ENCODE measurements at regions not wholly inside any gene's neighbourhood (a gene's known extent, or its start where the extent isn't known, plus 50 kb on each side); places are given as distances from the start of the nearest gene placed in this dataset.

DNA sequence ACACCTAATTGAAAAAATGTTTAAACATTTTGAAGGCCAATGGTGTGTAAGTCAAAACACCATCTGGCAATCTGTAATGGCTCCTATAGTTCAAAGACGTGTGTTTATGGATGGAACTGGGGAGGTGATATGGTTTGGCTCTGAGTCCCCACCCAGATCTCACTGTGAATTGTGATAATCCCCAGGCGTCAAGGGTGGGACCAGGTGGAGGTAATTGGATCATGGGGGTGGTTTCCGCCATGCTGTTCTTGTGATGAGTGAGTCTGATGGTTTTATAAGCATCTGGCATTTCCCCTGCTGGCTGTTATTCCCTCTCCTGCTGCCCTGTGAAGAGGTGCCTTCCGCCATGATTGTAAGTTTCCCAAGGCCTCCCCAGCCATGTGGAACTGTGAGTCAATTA, 52.2 kb downstream of the ADRA2C start:
- no peak for DNase-seq (ENCODE audit: low read depth in 3 of 3)

DNA sequence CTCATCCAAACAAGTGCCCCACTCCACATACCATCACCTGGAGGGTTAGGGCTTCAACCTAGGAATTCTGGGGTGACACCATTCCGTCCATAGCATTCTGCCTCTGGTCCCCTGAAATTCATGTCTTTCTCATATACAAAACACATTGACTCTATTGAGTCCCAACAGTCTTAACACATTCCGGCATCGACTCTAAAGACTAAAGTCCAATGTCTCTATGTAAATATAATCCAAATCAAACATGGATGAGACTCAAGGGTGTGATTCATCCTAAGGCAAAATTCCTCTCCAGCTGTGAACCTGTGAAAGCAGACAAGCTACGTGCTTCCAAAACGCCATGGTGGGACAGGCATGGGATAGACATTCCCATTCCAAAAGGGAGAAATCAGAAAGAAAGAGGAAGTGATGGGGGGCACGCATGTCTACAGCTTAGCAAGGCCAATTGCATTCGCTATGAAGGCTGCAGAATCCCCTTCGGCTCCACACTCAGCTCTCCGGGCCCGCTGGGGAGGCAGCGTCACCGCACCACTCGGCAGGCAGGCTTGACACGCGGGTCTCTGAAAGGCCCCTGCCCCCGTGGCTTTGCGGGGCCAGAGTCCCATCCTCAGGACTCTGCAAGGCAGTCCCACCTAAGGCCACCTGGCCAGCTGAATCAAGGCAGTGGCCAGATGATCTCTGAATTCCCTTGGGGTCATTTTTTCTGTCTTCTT, 53.2 kb downstream of the ADRA2C start:
- DNase-seq (ENCODE audit: low read depth in 3 of 3): no peak

DNA sequence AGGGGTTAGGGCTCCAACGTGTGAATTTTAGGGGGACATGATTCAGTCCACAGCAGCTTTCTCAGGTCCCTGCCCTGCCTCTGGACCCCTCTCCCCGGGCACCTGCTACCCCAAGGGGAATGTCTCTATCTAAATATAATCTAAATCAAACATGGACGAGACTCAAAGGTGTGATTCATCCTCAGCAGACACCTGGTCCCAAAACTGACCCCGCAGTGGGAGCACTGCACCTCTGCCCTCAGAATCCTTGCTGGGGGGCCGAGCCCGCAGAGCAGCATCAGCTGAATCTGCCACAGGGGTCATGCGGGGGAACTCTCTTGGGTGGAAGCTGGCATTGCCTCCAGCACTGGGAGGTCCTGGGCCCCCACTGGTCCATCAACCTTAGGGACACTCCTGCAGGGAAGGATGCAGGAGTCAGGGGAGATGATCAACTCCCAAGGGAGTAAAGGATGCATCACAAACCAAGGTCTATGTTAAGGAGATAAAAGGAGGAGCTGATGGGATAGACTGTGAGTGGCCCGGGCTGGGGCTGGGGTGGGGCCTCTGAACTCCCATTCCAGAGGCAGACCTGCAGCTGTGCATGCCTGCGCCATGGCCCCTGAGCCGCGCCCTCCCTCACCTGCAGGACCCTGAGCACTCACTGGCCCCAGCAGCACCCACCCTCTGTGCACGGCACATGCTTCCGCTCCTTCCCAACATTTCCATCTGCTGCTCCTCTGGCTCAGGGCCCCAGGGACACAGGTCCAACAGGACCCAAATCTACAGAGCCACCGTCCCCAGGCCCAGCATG, 54.0 kb downstream of the ADRA2C start:
- no peak for DNase-seq (ENCODE audit: low read depth in 3 of 3)

DNA sequence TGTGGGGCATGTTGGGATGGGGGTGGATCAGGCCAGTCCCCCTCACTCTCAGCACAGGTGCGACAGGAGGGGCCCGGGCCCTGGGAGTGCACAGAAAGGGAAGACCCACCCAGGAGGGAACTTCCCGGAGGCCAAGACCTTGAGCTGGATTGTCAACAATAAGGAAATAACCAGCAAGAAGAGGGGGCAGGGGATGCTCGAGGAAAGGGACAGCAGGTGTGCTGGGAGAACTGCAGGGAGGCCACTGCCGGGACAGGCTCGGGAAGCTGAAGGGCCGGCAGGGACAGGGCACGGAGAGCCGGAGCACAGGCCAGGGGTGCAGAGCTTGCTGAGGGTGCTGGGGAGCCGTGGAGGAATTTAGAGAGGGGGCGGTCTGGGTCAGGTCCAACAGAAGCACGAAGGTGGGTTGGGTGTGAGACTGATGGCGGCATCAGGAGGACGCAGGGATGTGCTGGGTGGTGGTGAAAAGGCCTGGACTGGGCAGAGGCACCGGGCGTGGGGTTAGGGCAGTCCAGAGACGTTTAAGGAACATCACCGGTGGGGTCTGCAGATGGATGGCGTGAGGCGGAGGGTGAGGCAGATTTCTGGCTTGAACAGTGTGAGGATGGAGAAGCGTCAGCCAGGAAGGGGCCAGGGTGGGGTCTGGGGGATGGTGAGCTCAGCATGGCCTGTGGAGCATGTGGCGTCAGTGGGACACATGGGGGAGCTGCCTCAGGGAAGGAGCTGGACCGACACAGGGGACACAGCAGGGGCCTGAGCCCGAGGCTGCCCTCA, 54.8 kb downstream of the ADRA2C start:
- no peak for DNase-seq (ENCODE audit: low read depth in 3 of 3)

DNA sequence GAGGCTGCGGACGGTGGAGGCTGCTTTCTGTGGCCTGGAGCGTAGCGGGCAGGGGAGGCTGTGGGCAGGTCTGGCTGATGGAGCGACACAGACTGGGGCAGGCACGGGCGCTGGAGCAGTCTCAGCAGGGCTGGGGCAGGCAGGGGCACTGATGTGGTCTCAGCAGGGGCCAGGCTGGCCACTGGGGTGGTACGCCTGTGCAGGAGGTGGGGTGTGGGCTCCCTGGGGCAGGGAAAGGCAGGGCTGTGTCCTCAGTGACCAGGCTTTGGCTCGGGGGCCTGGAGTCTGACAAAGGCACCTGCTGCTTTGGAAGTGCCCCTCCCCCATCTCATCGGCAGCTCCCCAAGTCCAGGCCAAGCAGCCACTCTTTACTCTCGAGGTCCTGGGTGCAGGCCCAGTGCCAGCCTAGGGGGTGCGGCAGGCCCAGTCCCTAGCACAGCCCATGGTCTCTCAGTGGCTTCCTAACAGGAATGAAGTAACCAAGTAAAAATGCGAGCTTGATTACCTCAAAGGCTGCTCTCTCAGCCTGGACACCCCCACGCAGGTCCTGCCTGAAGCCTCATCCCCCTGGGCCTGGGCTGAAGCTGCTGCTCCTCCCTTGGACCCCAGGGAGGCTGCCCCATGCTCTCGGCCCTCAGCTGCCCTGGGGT, 55.5 kb downstream of the ADRA2C start:
- no peak for DNase-seq (ENCODE audit: low read depth in 3 of 3)

DNA sequence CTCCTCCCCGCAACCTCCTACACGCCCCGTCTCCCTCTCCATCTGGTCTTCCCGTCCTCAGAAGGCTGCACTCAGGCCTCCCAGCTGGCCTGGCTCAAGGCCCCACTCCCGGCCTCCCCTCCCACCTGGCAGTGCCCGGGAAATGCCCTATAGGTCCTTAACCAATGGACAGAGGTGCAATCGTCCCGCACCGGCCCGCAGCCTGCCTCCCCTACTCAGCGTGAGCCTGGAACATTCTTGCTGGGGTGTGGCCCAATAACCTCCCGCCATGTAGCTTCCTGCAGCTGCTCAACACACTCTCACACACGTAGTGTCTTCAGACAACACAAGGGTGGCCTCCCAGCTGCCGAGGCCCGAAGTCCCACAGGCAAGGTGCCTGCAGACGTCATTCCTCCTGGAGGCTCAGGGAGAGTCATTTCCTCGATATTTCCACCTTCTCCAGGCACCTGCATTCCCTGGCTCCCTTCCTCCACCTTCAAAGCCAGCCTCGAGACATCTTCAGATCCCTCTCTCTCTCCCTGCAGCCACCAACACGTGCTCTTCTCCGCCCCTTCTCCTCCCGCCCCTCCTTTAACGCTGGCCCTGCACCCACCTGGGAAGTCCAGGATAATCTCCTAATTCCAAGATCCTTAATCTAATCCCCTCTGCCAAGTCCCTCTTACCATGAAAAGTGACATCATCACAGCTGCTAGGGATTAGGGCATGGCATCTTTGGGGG, 56.2 kb downstream of the ADRA2C start:
- no peak for DNase-seq (ENCODE audit: low read depth in 3 of 3)

DNA sequence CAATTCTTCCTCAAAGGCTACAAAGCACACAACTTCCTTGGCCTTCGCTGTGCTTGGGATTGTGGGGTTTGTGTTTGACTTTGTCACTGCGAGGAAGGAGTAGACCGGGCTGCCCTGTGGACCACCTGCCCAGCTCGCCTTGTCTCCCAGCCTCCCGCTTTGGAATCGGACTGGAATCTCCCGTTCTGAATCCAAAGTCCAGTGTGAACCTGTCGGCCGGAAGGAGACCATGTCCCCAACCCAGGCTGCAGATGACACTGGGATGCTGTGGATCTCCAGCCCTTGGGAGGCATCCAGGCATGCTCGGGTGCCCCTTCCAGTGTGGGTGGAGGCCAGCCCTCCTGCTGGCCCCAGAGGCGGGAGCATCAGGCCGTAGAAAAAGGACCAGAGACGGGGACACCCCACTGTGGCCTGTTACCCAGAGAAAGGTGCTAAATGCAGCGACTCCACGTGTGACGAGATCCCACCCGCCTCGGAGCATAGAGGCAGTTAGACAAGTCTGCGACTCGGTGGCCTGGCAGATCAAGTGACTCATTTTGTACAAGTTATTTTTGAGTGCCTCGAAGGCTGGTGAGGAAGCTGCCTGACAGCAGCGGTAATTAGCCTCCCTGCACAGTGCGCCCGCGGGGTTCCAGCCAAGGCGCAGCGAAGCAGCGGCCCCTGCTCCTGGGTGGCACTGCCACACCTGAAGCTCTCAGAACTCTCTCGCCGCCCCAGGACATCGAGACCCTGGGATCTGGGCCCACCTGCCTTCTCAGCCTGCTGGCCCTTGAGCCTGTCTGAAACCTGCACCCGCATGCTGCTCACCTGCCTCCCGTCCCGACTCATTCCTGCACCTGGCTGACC, 57.5 kb downstream of the ADRA2C start:
- DNase-seq (ENCODE audit: low read depth in 3 of 3): no peak

DNA sequence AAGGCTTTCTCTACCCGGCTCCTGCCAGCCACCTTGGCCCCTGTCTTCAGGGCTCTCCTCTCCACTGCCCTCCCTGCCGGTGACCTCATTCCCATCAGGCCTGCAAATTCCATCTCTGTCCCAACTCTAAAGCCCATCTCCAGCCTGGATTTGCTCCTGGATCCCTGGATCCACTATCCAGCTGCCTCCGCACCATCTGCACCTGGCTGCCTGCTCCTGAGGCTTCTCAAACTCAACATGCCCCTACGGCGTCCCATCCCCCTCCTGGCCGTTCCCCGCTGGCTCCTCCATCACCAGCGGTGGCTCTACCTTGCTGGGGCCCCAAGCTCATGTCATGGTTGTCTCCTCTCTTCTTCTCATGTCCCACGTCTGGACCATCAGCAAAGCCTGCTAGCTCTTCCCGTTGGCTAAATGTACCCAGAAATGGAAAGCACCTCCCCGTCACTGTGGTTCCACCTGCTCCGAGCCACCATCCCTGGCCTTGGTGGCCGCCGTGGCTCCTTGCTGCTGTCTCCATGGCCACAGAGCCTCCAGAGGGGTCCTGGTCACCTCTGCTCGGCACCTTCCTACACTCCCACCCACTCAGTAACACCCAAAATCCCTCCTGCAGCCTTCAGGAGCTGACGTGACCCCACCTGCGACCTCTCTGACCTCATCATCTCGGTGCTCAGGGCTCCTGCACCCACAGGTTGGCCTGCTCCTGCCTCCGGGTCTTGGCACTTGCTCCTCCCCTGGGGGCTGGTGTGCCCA, 58.5 kb downstream of the ADRA2C start:
- no peak for DNase-seq (ENCODE audit: low read depth in 3 of 3)

DNA sequence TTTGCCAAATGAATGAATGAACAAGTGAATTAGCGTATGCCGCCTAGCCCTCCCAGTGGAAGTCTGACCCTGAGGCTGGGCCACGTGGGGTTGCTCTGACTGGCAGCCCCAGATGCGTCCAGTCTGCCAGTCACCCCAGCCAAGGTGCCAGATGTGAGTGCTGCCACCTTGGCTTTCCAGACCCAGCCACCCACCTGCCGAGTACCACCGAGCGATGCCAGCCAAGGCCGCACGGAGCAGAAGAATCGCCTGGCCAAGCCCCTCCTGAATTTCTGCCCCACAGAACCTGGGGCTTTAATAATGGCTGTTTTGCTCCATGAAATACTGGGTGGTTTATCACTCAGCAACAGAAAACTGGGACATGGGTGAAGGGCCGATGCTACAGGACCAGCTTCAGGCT, 59.3 kb downstream of the ADRA2C start:
- DNase-seq (ENCODE audit: low read depth in 3 of 3): no peak

DNA sequence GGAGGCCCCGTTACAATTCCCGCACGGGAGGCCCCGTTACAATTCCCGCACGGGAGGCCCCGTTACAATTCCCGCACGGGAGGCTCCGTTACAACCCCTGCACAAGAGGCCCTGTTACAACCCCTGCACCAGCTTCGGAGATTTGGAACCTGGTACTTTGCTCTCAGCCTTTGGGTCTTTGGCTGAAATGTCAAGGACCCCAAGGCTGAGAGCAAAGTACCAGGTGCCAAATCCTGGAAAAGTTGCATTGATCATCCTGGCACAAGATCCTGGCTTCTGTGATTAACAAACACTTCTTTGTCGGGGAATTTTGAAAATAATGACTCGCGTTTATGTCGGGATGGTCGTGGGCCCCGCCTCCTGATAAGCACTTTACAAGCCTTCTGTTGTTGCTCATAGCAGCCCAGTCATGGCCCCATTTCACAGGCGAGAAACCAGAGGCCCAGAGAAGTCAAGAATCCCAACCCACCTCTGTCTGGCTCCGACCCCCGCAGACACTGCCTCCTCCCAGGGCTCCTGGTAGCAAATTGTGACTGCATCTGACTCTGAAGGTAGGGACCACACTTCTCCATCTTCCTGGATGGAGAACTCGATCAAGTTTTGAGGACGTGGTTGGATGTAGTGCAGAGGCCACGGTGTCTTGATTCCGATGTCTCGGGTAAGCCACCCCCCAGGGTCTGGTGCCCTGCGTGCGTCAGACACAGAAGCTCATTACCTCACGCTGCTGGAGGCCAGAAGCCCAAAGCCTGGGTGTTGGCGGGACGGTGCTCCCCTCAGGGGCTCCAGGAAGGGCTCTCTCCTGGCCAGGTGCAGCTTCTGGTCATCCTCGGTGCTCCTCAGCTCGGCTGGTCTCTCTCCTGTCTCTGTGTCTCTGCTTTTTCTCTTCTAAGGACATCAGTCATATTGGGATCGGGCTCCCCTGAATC, 60.3 kb downstream of the ADRA2C start:
- no peak for DNase-seq (ENCODE audit: low read depth in 3 of 3)

DNA sequence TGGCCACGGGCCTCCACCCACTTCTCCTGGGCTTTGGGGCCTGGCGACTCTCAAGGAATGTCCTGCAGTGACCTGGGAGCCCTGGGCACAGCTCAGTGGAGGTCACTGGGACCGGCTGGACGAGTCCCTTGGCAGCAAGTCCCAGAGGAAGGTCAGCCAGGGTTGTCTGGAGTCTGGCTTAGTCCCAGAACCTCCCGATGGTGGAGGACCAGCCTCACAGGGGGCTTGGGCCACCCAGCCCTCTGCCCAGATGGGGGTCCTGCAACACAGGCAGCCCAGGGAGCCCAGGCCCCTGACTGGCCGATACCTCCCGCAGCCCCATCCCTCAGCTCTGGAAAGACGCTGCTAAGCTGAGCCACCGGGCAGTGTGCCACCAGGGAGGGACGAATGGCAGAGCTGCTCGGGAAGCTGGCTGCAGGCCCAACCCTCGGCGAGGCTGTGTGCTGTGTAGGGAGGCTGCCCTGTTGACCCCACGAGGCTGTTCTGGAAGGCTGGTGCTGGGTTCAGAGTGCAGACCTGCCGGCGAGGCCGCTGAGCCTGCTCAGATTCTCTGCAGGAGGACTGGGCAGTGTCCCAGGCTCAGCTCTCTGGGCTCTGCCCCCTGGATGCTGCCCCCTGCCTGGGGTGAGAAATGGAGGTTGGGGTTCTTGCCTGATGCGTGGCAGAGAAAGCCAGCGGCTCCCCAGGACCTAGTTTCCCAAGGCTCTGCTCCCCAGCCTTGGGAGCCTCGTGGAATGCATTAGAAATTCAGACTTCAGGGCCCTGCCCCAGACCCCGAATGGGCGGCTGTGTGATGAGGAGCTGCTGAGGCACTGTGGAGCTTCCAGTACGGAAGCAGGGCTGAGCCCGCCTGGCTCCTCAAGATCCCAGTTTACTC, 61.7 kb downstream of the ADRA2C start:
- DNase-seq (ENCODE audit: low read depth in 3 of 3): no peak

DNA sequence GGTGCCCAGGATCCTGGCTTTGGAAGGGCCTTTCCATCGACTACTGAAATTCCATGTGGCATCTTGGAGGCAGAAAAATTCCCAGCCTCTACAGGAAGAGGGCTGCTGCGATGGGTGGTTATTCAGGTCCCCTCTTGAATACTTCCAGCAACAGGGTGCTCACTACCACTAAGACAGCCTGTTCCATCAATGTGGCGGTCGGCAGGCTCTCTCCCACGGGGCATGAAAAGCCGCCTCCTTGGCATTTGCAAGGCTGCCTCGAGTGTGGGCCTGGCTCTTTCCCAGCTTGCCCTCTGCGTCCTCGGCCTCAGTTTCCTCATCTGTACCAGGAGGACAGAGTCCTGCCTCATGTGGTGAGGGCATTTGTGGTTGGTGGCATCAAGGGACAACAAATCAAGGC, 62.4 kb downstream of the ADRA2C start:
- DNase-seq (ENCODE audit: low read depth in 3 of 3): no peak

DNA sequence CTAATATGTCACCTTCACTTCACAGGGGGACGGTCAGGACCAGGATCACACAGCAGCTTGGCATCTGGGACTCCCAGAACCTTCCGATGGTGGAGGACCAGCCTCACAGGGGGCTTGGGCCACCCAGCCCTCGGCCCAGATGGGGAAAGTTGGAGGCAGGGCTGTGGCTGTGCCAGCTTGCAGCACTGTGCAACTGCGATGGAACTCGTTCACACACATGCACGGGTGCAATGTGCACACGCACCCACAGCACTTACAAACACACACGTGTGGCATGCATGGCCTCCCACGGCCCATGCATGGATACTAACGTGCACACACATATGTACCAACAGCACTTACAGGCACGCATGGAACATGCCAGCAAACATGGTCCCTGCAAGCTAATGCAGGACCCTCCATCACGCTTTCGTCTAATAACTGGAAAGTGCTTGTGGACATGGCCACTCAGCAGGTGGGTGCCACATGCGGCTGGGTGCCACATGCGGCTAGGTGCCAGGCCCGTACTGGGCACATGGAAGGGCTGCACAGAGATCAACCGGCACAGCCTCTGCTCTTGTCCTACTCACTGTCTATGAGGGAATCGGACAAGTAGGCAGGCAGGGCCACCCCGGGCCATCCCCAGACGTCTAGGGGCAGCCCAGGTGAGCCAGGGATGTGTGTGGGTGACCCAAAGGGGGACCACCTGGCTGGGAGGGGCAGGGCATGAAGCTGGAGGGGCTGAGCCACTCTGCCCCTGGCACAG, 63.2 kb downstream of the ADRA2C start:
- no peak for DNase-seq (ENCODE audit: low read depth in 3 of 3)

DNA sequence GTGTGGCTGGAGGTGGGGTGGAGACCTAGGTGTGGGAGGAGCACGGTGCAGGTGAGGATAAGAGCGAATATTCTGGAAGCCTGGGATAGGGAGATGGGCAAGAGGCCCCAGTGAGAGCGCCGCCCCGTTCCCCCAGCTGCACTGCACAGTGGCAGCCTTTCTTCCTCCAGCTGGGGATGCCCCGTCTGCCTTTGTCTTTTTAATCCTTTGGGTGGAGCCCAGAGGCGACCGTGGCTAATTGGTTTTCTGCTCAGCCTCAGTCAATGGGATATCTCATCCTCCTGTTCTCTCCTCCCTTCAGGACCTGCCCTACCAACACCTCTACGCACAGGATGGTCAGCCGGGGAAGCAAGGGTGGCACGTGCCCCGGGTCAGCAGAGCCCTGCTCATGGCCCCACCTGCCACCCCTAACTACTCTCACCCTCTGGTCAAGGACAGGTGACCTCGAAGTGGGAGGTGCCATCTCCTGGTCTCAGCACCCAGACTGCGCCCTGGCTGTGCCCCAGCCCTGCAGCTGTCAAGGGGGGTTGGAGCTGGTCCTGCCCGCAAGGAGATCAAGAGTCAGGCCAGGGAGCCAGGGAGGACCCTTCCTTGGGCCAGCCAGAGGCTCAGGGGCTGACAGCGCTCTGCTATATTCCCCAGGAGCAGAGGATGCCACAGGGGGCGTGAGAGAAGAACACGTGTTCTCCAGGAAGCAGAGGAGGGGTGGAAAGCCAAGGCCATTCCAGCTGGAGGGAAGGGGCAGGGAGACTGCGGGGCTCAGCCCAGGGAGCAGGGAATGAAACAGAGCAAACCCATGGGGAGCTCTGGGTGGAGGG, 64.0 kb downstream of the ADRA2C start:
- no peak for DNase-seq (ENCODE audit: low read depth in 3 of 3)

DNA sequence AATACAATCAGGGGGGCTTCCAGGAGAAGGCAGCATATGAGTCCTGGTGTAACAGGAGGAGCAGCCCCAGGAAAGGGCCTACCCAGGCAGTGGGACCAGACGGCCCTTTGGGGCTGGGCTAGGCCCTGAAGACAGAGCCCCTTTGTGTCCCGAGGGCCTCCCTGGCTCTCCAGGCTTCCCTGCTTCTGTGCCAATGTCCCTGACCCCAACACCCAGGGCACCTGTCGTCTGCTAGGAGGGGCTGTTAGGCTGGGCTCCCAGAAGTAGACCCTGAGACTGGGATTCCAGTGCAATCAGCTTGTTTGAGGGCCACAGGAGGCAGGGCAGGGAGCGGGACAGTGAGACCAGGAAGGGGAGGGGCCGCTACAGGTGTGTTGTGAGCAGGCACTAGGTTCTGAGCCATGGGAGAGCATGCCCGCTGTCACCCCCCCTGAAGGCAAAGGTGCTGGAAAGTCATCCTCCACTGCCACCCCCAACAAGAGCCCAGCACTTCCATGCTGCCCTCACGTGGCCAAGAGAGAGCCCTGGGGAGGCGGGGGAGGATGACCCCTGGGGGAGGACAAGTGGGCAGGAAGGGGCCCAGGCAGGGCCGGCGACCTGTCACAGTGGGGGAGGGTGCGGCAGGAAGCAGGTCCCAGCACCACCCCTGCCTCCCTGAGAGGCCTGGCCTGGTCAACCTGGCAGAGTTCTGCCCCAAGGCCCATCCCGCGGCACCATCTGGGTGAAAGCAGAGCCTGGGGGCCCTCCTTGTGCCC, 64.8 kb downstream of the ADRA2C start:
- DNase-seq (ENCODE audit: low read depth in 3 of 3): no peak
